WTC11 (cell line): ENCODE measurements at regions not wholly inside any gene's neighbourhood (a gene's known extent, or its start where the extent isn't known, plus 50 kb on each side); places are given as distances from the start of the nearest gene placed in this dataset.

ENCODE experiments used
- ATAC-seq: fragments of 200-7000 bp; cut with Tn5 transposase; 2 replicates; pipeline ENCODE4 v1.10.0; 2021; ENCODE audit warnings: mild to moderate bottlenecking, moderate library complexity
- CTCF ChIA-PET: fragments of 300-600 bp; sonication (Branson Sonifier 250); formaldehyde crosslinking; loops from one replicate; lab custom pipeline; 2021; ENCODE audit warnings: antibody characterized with exemption; lab: Charles Lee
- POLR2A ChIA-PET: fragments of 350-600 bp; sonication (Branson Sonifier 250); formaldehyde crosslinking; loops from one replicate; lab custom pipeline; 2021; ENCODE audit warnings: antibody characterized with exemption; lab: Charles Lee
- DNase-seq: peaks from one replicate; pipeline ENCODE4 v3.0.0; 2021; ENCODE audit warnings: low spot score
- H3K27ac Mint-ChIP-seq: 2 replicates; pipeline ENCODE4 v1.8.0; 2021; ENCODE audit warnings: mixed read lengths
- H3K27me3 Mint-ChIP-seq: 2 replicates; pipeline ENCODE4 v1.8.0; 2021; ENCODE audit warnings: low read depth, mild to moderate bottlenecking, moderate library complexity, mixed read lengths
- H3K36me3 Mint-ChIP-seq: 2 replicates; pipeline ENCODE4 v1.8.0; 2021; ENCODE audit warnings: mixed read lengths
- H3K4me1 Mint-ChIP-seq: 2 replicates; pipeline ENCODE4 v1.8.0; 2022; ENCODE audit warnings: mixed read lengths
- H3K4me3 Mint-ChIP-seq: 2 replicates; pipeline ENCODE4 v1.8.0; 2021; ENCODE audit warnings: mild to moderate bottlenecking, moderate library complexity, mixed read lengths
- H3K9me3 Mint-ChIP-seq: 2 replicates; pipeline ENCODE4 v1.8.0; 2021; ENCODE audit warnings: mixed read lengths
- ESRRA ChIP-seq: sonication (generic); formaldehyde crosslinking; IDR thresholded peaks from 2 replicates; pipeline ENCODE4 v1.8.1; 2022; ENCODE audit warnings: mild to moderate bottlenecking, missing genetic modification reagents, borderline replicate concordance
- MXD4 ChIP-seq: fragments of 250-450 bp; sonication (Bioruptor Pico); IDR thresholded peaks from 2 replicates; pipeline ENCODE4 v1.8.0; 2021; ENCODE audit warnings: mild to moderate bottlenecking, moderate library complexity, borderline replicate concordance
- MYBL2 ChIP-seq: sonication (generic); formaldehyde crosslinking; IDR thresholded peaks from 2 replicates; pipeline ENCODE4 v1.8.1; 2023; ENCODE audit warnings: mild to moderate bottlenecking, moderate library complexity, missing genetic modification reagents
- NR1H2 ChIP-seq: sonication (generic); formaldehyde crosslinking; IDR thresholded peaks from 2 replicates; pipeline ENCODE4 v1.9.0; 2021; ENCODE audit warnings: mild to moderate bottlenecking, moderate library complexity, missing genetic modification reagents
- RORB ChIP-seq: fragments of 250-450 bp; sonication (Bioruptor Pico); IDR thresholded peaks from 2 replicates; pipeline ENCODE4 v1.9.0; 2021; ENCODE audit warnings: mild to moderate bottlenecking
- SMAD4 ChIP-seq: sonication (generic); formaldehyde crosslinking; IDR thresholded peaks from 2 replicates; pipeline ENCODE4 v1.8.0; 2022; ENCODE audit warnings: mild to moderate bottlenecking, missing genetic modification reagents
- TEAD1 ChIP-seq: sonication (generic); formaldehyde crosslinking; IDR thresholded peaks from 2 replicates; pipeline ENCODE4 v1.8.0; 2022; ENCODE audit warnings: mild to moderate bottlenecking, missing genetic modification reagents
- TEAD4 ChIP-seq: sonication (generic); formaldehyde crosslinking; IDR thresholded peaks from 2 replicates; pipeline ENCODE4 v1.8.0; 2022; ENCODE audit warnings: mild to moderate bottlenecking, missing genetic modification reagents
- ZNF263 ChIP-seq: sonication (generic); formaldehyde crosslinking; IDR thresholded peaks from 2 replicates; pipeline ENCODE4 v1.8.1; 2022; ENCODE audit warnings: low read depth, mild to moderate bottlenecking, moderate library complexity, missing genetic modification reagents
- ZNF396 ChIP-seq: fragments of 250-450 bp; sonication (Bioruptor Pico); IDR thresholded peaks from 2 replicates; pipeline ENCODE4 v1.8.0; 2021; ENCODE audit warnings: mild to moderate bottlenecking, moderate library complexity, borderline replicate concordance
- TF ChIP-seq, protein P1 (sequence below): sonication (generic); formaldehyde crosslinking; IDR thresholded peaks from 2 replicates; pipeline ENCODE4 v1.8.0; 2023; ENCODE audit warnings: missing genetic modification reagents, mild to moderate bottlenecking, borderline replicate concordance
- TF ChIP-seq, protein P2 (sequence below): sonication (generic); formaldehyde crosslinking; IDR thresholded peaks from 2 replicates; pipeline ENCODE4 v1.8.0; 2023; ENCODE audit warnings: mild to moderate bottlenecking, missing genetic modification reagents
- TF ChIP-seq, protein P3 (sequence below): fragments of 250-450 bp; sonication (Bioruptor Pico); IDR thresholded peaks from 2 replicates; pipeline ENCODE4 v1.9.0; 2021; ENCODE audit warnings: mild to moderate bottlenecking
- TF ChIP-seq, protein P4 (sequence below): sonication (generic); formaldehyde crosslinking; IDR thresholded peaks from 2 replicates; pipeline ENCODE4 v1.8.0; 2022; ENCODE audit warnings: mild to moderate bottlenecking, missing genetic modification reagents
- TF ChIP-seq, protein P5 (sequence below): sonication (generic); formaldehyde crosslinking; IDR thresholded peaks from 2 replicates; pipeline ENCODE4 v1.8.1; 2022; ENCODE audit warnings: low read depth, mild to moderate bottlenecking, moderate library complexity, missing genetic modification reagents, borderline replicate concordance
- TF ChIP-seq, protein P6 (sequence below): fragments of 250-450 bp; sonication (Bioruptor Pico); IDR thresholded peaks from 2 replicates; pipeline ENCODE4 v1.8.0; 2021; ENCODE audit warnings: mild to moderate bottlenecking

DNA sequence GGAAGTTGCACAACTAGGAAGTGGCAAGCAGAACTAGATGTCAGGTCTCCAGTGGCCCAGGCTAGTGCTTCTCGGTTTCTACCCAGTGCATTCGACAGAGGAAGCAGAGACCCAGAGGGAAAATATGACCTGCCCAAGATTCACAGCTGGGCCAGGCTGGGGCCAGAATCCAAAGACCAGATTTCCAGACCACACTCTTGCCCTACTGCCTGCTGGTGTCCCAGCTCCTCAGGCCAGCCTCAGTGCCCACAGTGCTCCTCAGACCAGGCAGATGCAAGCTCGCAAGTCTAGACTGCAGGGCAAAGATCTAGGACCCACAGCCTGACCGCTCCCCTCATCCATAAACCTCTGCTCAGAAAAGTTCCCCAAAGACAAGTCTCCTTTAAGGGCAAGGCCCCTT is 262.6 kb downstream of the BUD13 start:
- ChIA-PET POLR2A (no interaction called here), CTCF (interaction anchor here (1.2 to 4.5 kb wide), 5 partner anchors 10 to 222 kb away, joined by 3 to 39 read pairs (median 7); no protein-coding TSS in a partner anchor)
- Mint-ChIP-seq H3K27ac (no peak overlapping the region), H3K36me3 (no peaks in the 10 kb centered on the region), H3K27me3 (peaks cover 9% of the 10 kb centered on the region), H3K4me3 (no peak overlapping the region), H3K4me1 (peaks cover 45% of the 10 kb centered on the region)
- no peak for ATAC-seq
- no peak for DNase-seq
- TF ChIP-seq, protein P1, sequence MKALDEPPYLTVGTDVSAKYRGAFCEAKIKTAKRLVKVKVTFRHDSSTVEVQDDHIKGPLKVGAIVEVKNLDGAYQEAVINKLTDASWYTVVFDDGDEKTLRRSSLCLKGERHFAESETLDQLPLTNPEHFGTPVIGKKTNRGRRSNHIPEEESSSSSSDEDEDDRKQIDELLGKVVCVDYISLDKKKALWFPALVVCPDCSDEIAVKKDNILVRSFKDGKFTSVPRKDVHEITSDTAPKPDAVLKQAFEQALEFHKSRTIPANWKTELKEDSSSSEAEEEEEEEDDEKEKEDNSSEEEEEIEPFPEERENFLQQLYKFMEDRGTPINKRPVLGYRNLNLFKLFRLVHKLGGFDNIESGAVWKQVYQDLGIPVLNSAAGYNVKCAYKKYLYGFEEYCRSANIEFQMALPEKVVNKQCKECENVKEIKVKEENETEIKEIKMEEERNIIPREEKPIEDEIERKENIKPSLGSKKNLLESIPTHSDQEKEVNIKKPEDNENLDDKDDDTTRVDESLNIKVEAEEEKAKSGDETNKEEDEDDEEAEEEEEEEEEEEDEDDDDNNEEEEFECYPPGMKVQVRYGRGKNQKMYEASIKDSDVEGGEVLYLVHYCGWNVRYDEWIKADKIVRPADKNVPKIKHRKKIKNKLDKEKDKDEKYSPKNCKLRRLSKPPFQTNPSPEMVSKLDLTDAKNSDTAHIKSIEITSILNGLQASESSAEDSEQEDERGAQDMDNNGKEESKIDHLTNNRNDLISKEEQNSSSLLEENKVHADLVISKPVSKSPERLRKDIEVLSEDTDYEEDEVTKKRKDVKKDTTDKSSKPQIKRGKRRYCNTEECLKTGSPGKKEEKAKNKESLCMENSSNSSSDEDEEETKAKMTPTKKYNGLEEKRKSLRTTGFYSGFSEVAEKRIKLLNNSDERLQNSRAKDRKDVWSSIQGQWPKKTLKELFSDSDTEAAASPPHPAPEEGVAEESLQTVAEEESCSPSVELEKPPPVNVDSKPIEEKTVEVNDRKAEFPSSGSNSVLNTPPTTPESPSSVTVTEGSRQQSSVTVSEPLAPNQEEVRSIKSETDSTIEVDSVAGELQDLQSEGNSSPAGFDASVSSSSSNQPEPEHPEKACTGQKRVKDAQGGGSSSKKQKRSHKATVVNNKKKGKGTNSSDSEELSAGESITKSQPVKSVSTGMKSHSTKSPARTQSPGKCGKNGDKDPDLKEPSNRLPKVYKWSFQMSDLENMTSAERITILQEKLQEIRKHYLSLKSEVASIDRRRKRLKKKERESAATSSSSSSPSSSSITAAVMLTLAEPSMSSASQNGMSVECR (CRISPR knock-in tag), result no peak
- TF ChIP-seq ZNF263 (CRISPR knock-in tag), result no peak
- TF ChIP-seq, all 79 proteins: peak for 0
- no peaks in the 10 kb centered on the region for H3K9me3 Mint-ChIP-seq

DNA sequence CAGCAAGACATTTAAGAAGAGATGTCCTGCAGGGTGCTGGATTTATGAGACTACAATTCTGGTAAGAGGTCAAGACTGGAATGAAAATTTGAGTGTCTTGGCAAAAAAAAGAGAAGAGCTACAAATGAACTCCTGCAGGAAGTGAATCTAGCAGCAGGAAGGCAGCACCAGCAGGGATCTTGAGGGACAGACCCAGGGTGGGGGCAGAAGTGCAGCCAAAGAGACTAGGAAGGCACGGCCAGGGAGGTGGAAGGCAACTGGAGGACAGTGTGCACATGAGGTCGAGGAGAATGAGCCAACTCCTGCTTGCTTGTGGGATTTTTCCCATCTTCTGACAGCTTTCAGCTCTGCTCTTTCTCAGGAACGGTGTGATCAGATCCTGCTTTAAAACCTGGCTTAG is 263.2 kb downstream of the BUD13 start:
- Mint-ChIP-seq H3K36me3 (no peaks in the 10 kb centered on the region), H3K27ac (no peak overlapping the region), H3K4me3 (no peak overlapping the region), H3K9me3 (no peaks in the 10 kb centered on the region), H3K4me1 (peaks cover 51% of the 10 kb centered on the region), H3K27me3 (peaks cover 9% of the 10 kb centered on the region)
- POLR2A ChIA-PET, result no interaction called here
- TF ChIP-seq MYBL2 (CRISPR knock-in tag) (no peak), TEAD4 (CRISPR knock-in tag) (no peak), NR1H2 (no peak), RORB (CRISPR knock-in tag) (no peak), ZNF396 (CRISPR knock-in tag) (no peak), ESRRA (CRISPR knock-in tag) (no peak), MXD4 (no peak), SMAD4 (CRISPR knock-in tag) (no peak), TEAD1 (CRISPR knock-in tag) (no peak)
- TF ChIP-seq, protein P2, sequence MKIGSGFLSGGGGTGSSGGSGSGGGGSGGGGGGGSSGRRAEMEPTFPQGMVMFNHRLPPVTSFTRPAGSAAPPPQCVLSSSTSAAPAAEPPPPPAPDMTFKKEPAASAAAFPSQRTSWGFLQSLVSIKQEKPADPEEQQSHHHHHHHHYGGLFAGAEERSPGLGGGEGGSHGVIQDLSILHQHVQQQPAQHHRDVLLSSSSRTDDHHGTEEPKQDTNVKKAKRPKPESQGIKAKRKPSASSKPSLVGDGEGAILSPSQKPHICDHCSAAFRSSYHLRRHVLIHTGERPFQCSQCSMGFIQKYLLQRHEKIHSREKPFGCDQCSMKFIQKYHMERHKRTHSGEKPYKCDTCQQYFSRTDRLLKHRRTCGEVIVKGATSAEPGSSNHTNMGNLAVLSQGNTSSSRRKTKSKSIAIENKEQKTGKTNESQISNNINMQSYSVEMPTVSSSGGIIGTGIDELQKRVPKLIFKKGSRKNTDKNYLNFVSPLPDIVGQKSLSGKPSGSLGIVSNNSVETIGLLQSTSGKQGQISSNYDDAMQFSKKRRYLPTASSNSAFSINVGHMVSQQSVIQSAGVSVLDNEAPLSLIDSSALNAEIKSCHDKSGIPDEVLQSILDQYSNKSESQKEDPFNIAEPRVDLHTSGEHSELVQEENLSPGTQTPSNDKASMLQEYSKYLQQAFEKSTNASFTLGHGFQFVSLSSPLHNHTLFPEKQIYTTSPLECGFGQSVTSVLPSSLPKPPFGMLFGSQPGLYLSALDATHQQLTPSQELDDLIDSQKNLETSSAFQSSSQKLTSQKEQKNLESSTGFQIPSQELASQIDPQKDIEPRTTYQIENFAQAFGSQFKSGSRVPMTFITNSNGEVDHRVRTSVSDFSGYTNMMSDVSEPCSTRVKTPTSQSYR, result no peak
- TF ChIP-seq, protein P3, sequence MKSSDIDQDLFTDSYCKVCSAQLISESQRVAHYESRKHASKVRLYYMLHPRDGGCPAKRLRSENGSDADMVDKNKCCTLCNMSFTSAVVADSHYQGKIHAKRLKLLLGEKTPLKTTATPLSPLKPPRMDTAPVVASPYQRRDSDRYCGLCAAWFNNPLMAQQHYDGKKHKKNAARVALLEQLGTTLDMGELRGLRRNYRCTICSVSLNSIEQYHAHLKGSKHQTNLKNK (CRISPR knock-in tag), result no peak
- TF ChIP-seq, protein P4, sequence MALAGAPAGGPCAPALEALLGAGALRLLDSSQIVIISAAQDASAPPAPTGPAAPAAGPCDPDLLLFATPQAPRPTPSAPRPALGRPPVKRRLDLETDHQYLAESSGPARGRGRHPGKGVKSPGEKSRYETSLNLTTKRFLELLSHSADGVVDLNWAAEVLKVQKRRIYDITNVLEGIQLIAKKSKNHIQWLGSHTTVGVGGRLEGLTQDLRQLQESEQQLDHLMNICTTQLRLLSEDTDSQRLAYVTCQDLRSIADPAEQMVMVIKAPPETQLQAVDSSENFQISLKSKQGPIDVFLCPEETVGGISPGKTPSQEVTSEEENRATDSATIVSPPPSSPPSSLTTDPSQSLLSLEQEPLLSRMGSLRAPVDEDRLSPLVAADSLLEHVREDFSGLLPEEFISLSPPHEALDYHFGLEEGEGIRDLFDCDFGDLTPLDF (CRISPR knock-in tag), result no peak
- TF ChIP-seq, protein P5, sequence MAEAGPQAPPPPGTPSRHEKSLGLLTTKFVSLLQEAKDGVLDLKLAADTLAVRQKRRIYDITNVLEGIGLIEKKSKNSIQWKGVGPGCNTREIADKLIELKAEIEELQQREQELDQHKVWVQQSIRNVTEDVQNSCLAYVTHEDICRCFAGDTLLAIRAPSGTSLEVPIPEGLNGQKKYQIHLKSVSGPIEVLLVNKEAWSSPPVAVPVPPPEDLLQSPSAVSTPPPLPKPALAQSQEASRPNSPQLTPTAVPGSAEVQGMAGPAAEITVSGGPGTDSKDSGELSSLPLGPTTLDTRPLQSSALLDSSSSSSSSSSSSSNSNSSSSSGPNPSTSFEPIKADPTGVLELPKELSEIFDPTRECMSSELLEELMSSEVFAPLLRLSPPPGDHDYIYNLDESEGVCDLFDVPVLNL (CRISPR knock-in tag), result no peak
- TF ChIP-seq, protein P6, sequence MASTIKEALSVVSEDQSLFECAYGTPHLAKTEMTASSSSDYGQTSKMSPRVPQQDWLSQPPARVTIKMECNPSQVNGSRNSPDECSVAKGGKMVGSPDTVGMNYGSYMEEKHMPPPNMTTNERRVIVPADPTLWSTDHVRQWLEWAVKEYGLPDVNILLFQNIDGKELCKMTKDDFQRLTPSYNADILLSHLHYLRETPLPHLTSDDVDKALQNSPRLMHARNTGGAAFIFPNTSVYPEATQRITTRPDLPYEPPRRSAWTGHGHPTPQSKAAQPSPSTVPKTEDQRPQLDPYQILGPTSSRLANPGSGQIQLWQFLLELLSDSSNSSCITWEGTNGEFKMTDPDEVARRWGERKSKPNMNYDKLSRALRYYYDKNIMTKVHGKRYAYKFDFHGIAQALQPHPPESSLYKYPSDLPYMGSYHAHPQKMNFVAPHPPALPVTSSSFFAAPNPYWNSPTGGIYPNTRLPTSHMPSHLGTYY, result no peak
- ATAC-seq (no peak), DNase-seq (no peak)
- CTCF ChIA-PET, result interaction anchor here (1.2 to 4.5 kb wide), 3 partner anchors 9 to 223 kb away, joined by 3 to 39 read pairs (median 7); no protein-coding TSS in a partner anchor
